GM12878 (cell line): ENCODE measurements at regions not wholly inside any gene's neighbourhood (a gene's known extent, or its start where the extent isn't known, plus 50 kb on each side); places are given as distances from the start of the nearest gene placed in this dataset.

Source experiments
- ATAC-seq: fragments of 200-7000 bp; cut with Tn5 transposase; 3 replicates; pipeline ENCODE4 v1.9.1; 2020; ENCODE audit warnings: mild to moderate bottlenecking, moderate library complexity
- BruUV-seq: library from RNA; stranded (reverse); fragments of 400-500 nt; replicated peaks from 2 replicates; lab custom pipeline; 2021; lab: Mats Ljungman, UMichigan
- CTCF ChIA-PET: fragments of 300-600 bp; sonication (Branson Sonifier 250); formaldehyde crosslinking; extraction: SDS; loops from one replicate; lab custom pipeline; 2021; ENCODE audit warnings: inconsistent platforms; lab: Yijun Ruan, JAX
- POLR2A ChIA-PET: fragments of 350-600 bp; formaldehyde crosslinking; extraction: SDS; loops from one replicate; lab custom pipeline; 2021; ENCODE audit warnings: inconsistent platforms; lab: Charles Lee
- RAD21 ChIA-PET: fragments of 300-600 bp; sonication (Branson Sonifier 250); formaldehyde crosslinking; loops from one replicate; lab custom pipeline; 2023; ENCODE audit warnings: antibody characterized with exemption; ENCODE audit not compliant: unreplicated experiment; lab: Charles Lee
- SMC1A ChIA-PET: fragments of 300-600 bp; sonication (Branson Sonifier 250); formaldehyde crosslinking; loops from one replicate; lab custom pipeline; 2023; ENCODE audit not compliant: unreplicated experiment, uncharacterized antibody; lab: Charles Lee
- DNase-seq: peaks from one replicate; pipeline ENCODE4 v3.0.0-alpha.2; 2011; ENCODE audit warnings: low read depth, low spot score
- FAIRE-seq: peaks from 3 replicates; lab custom pipeline; 2011; peaks lifted over from hg19 to GRCh38; lab: Jason Lieb, UNC
- H2AFZ ChIP-seq: 2 replicates; pipeline ENCODE4 v1.6.0; 2011; ENCODE audit warnings: low read depth, low read length, control low read depth; ENCODE audit not compliant: control insufficient read depth
- H3K27ac ChIP-seq: 2 replicates; pipeline ENCODE4 v1.5.1; 2011; ENCODE audit warnings: control low read depth; ENCODE audit not compliant: control insufficient read depth, insufficient read depth
- H3K27me3 ChIP-seq, 2 experiments: replicated peaks in 1 of 2; 2 replicates each; pipeline versions ENCODE4 v1.6.0 to v1.6.1; 2011; ENCODE audit warnings: low read length in 1 of 2; ENCODE audit not compliant: control insufficient read depth in 2 of 2, insufficient read depth in 2 of 2
- H3K36me3 ChIP-seq, 2 experiments: 2 replicates each; pipeline ENCODE4 v1.5.1; 2011; ENCODE audit warnings: low read length in 1 of 2; ENCODE audit not compliant: control insufficient read depth in 2 of 2, insufficient read depth in 2 of 2
- H3K4me1 ChIP-seq: 2 replicates; pipeline ENCODE4 v1.6.1; 2011; ENCODE audit warnings: mild to moderate bottlenecking, low read length, moderate library complexity, mixed read lengths; ENCODE audit not compliant: control insufficient read depth, insufficient read depth
- H3K4me2 ChIP-seq: 2 replicates; pipeline ENCODE4 v1.6.0; 2011; ENCODE audit warnings: control low read depth; ENCODE audit not compliant: control insufficient read depth, insufficient read depth
- H3K4me3 ChIP-seq: fragments of 200-600 bp; sonication (generic); 2 replicates; pipeline ENCODE4 v1.5.1; 2016
- H3K79me2 ChIP-seq: 2 replicates; pipeline ENCODE4 v1.6.0; 2011; ENCODE audit warnings: low read length; ENCODE audit not compliant: control insufficient read depth, insufficient read depth
- H3K9ac ChIP-seq: 2 replicates; pipeline ENCODE4 v1.8.0; 2011; ENCODE audit warnings: low read length, control low read depth, mixed read lengths; ENCODE audit not compliant: control insufficient read depth, insufficient read depth
- H3K9me3 ChIP-seq: replicated peaks from 3 replicates; pipeline ENCODE4 v1.5.1; 2011; ENCODE audit warnings: mild to moderate bottlenecking, low read length; ENCODE audit not compliant: control insufficient read depth, insufficient read depth
- H4K20me1 ChIP-seq: 2 replicates; pipeline ENCODE4 v1.6.0; 2011; ENCODE audit not compliant: control insufficient read depth, insufficient read depth
- BCLAF1 ChIP-seq: fragments of 450-650 bp; IDR thresholded peaks from 2 replicates; pipeline ENCODE4 v1.6.1; 2017; ENCODE audit warnings: antibody characterized with exemption, mild to moderate bottlenecking, moderate library complexity
- CTCF ChIP-seq, 3 experiments: IDR thresholded peaks in 2 of 3; conservative IDR thresholded peaks in 1 of 3; 2 replicates each; pipeline ENCODE4 v1.5.1; 2011; ENCODE audit warnings: low read depth in 3 of 3, low read length in 3 of 3, mild to moderate bottlenecking in 3 of 3, control low read depth in 2 of 3, moderate library complexity in 2 of 3, inconsistent platforms in 1 of 3, mixed read lengths in 1 of 3; ENCODE audit not compliant: control insufficient read depth in 2 of 3, insufficient read depth in 1 of 3; ENCODE audit errors: extremely low read depth in 1 of 3
- DPF2 ChIP-seq: fragments of 450-650 bp; IDR thresholded peaks from 2 replicates; pipeline ENCODE4 v1.6.1; 2017; ENCODE audit warnings: mild to moderate bottlenecking
- GABPA ChIP-seq: IDR thresholded peaks from 2 replicates; pipeline ENCODE4 v1.6.1; 2014; ENCODE audit warnings: antibody characterized with exemption, low read depth, mild to moderate bottlenecking, inconsistent platforms
- IKZF2 ChIP-seq, 2 experiments: fragments of 450-650 bp; IDR thresholded peaks; 2 replicates each; pipeline ENCODE4 v1.6.1; 2017; ENCODE audit warnings: mild to moderate bottlenecking in 2 of 2, moderate library complexity in 2 of 2
- MLLT1 ChIP-seq: fragments of 450-650 bp; IDR thresholded peaks from 2 replicates; pipeline ENCODE4 v1.6.1; 2016; ENCODE audit warnings: mild to moderate bottlenecking
- PKNOX1 ChIP-seq: fragments of 450-650 bp; IDR thresholded peaks from 2 replicates; pipeline ENCODE4 v1.6.1; 2016; ENCODE audit warnings: mild to moderate bottlenecking
- RFX5 ChIP-seq: IDR thresholded peaks from 2 replicates; pipeline ENCODE4 v1.6.1; 2011; ENCODE audit warnings: low read depth, low read length, improper control_type of control experiment
- SIX5 ChIP-seq: IDR thresholded peaks from 2 replicates; pipeline ENCODE4 v1.6.1; 2011; ENCODE audit warnings: mild to moderate bottlenecking, low read depth, low read length, moderate library complexity; ENCODE audit not compliant: severe bottlenecking
- SREBF1 ChIP-seq: IDR thresholded peaks from 2 replicates; pipeline ENCODE4 v1.6.1; 2012; ENCODE audit warnings: mild to moderate bottlenecking, low read length
- TCF3 ChIP-seq: IDR thresholded peaks from 2 replicates; pipeline ENCODE4 v1.6.1; 2012; ENCODE audit warnings: low read depth, mild to moderate bottlenecking, low read length, borderline replicate concordance; ENCODE audit not compliant: insufficient read depth
- ZNF384 ChIP-seq: IDR thresholded peaks from 2 replicates; pipeline ENCODE4 v1.6.1; 2012; ENCODE audit warnings: low read depth, mild to moderate bottlenecking, low read length, improper control_type of control experiment, borderline replicate concordance
- WGBS: methylation state at CpG from one replicate; pipeline ENCODE4 v1.1.6; 2016; ENCODE audit warnings: low lambda C conversion rate; ENCODE audit not compliant: insufficient replicate concordance, insufficient coverage; ENCODE audit errors: missing lambda C conversion rate; 5-methylcytosine and 5-hydroxymethylcytosine counted together
- in situ Hi-C: fragments of 300-500 bp; cut with MboI; formaldehyde crosslinking; loops from 9 replicates; pipeline ENCODE4 v1.14.3; 2018; ENCODE audit warnings: mixed read lengths
- intact Hi-C: fragments of 100-400 bp; cut with micrococcal nuclease; formaldehyde crosslinking; loops from one replicate; pipeline ENCODE4 v1.14.2; 2022; ENCODE audit not compliant: unreplicated experiment

GRCh38 chr15:77746254-77747174, 113.8 kb upstream of the LINGO1 start:
- no peaks in the 10 kb centered on the region for H3K79me2 ChIP-seq
- intact Hi-C loops (no loop called here), in situ Hi-C loops (no loop called here)
- no peaks in the 10 kb centered on the region for H3K36me3 ChIP-seq
- no peaks in the 10 kb centered on the region for H4K20me1 ChIP-seq
- H3K27me3 ChIP-seq: no peaks in the 10 kb centered on the region; a peak in 1 of 4 replicates
- FAIRE-seq: no peak
- ChIA-PET POLR2A (interaction anchor here (0.7 kb wide), 1 partner anchor 382 kb away, joined by 3 read pairs; no protein-coding TSS in a partner anchor), SMC1A (no interaction called here), RAD21 (no interaction called here), CTCF (interaction anchor here (0.6 kb wide), 1 partner anchor 9 kb away, joined by 3 read pairs; no protein-coding TSS in a partner anchor)
- BruUV-seq: no TSS peak
- no peak overlapping the region for H2AFZ ChIP-seq
- no peak for ATAC-seq
- WGBS: 35% methylated on average over 6 of the region's 6 CpGs
- no peak for DNase-seq
- H3K27ac ChIP-seq: no peak overlapping the region
- no peak overlapping the region for H3K4me3 ChIP-seq
- H3K9me3 ChIP-seq: no peaks in the 10 kb centered on the region
- no peaks in the 10 kb centered on the region for H3K4me1 ChIP-seq
- no peak overlapping the region for H3K9ac ChIP-seq
- no peak overlapping the region for H3K4me2 ChIP-seq
- no peak for TF ChIP-seq TCF3
- TF ChIP-seq IKZF2 (IDR thresholded peaks at IDR 0.05): no peak
- TF ChIP-seq RFX5: no peak
- TF ChIP-seq MLLT1: no peak
- no peak for TF ChIP-seq SREBF1
- no peak for TF ChIP-seq ZNF384
- no peak for TF ChIP-seq DPF2
- TF ChIP-seq BCLAF1: no peak
- no peak for TF ChIP-seq GABPA
- no peak for TF ChIP-seq PKNOX1
- no peak for TF ChIP-seq SIX5
- TF ChIP-seq CTCF (IDR thresholded peaks at IDR 0.05 in 2 of 3, conservative IDR thresholded peaks at IDR 0.05 in 1 of 3; ENCODE audit: control insufficient read depth in 2 of 3, extremely low read depth in 1 of 3, insufficient read depth in 1 of 3, low read depth in 3 of 3, low read length in 3 of 3): no peak
